Caco-2 (cell line): ENCODE measurements at regions not wholly inside any gene's neighbourhood (a gene's known extent, or its start where the extent isn't known, plus 50 kb on each side); places are given as distances from the start of the nearest gene placed in this dataset.
"Not testable (repeated sequence)": the region's sequence is repeated elsewhere in the genome, so short reads cannot be mapped to it uniquely, and the experiment has no call there.

Experiments
- BruUV-seq: library from RNA; stranded (reverse); fragments of 400-500 nt; replicated peaks from 2 replicates; lab custom pipeline; 2021; lab: Mats Ljungman, UMichigan
- CTCF ChIA-PET: fragments of 300-600 bp; sonication (Branson Sonifier 250); formaldehyde crosslinking; loops from one replicate; lab custom pipeline; 2022; ENCODE audit warnings: antibody characterized with exemption; lab: Charles Lee
- POLR2A ChIA-PET: fragments of 300-600 bp; sonication (Branson Sonifier 250); formaldehyde crosslinking; loops from one replicate; lab custom pipeline; 2022; ENCODE audit warnings: antibody characterized with exemption; lab: Charles Lee
- DNase-seq, 2 experiments: peaks; one replicate each; pipeline versions ENCODE4 v3.0.0 to v3.0.0-alpha.2; 2020 to 2022
- H3K27me3 ChIP-seq: replicated peaks from 2 replicates; pipeline ENCODE4 v1.6.0; 2011; ENCODE audit warnings: low read length; ENCODE audit not compliant: control insufficient read depth, insufficient read depth
- H3K36me3 ChIP-seq: 2 replicates; pipeline ENCODE4 v1.5.1; 2011; ENCODE audit warnings: low read length; ENCODE audit not compliant: control insufficient read depth, insufficient read depth
- H3K4me1 ChIP-seq: fragments of 250-450 bp; sonication (Bioruptor Pico); 2 replicates; pipeline ENCODE4 v1.5.1; 2020; ENCODE audit warnings: mild to moderate bottlenecking
- H3K4me3 ChIP-seq: 2 replicates; pipeline ENCODE4 v1.5.1; 2011; ENCODE audit warnings: low read depth, mild to moderate bottlenecking, control low read depth, low read length
- H3K9me3 ChIP-seq: fragments of 250-450 bp; sonication (Bioruptor Pico); 2 replicates; pipeline ENCODE4 v1.5.1; 2020; ENCODE audit warnings: mild to moderate bottlenecking, moderate library complexity
- H3K27ac Mint-ChIP-seq: one replicate; pipeline ENCODE4 v1.8.0; 2022; ENCODE audit warnings: mixed read lengths; ENCODE audit not compliant: unreplicated experiment
- H3K27me3 Mint-ChIP-seq: one replicate; pipeline ENCODE4 v1.8.0; 2022; ENCODE audit warnings: mixed read lengths; ENCODE audit not compliant: insufficient read depth, unreplicated experiment
- H3K36me3 Mint-ChIP-seq: one replicate; pipeline ENCODE4 v1.8.0; 2022; ENCODE audit warnings: mild to moderate bottlenecking, mixed read lengths; ENCODE audit not compliant: insufficient read depth, unreplicated experiment
- H3K4me1 Mint-ChIP-seq: one replicate; pipeline ENCODE4 v1.8.0; 2022; ENCODE audit warnings: low read depth, mixed read lengths; ENCODE audit not compliant: unreplicated experiment
- H3K4me3 Mint-ChIP-seq: one replicate; pipeline ENCODE4 v1.8.0; 2022; ENCODE audit warnings: mild to moderate bottlenecking, moderate library complexity, mixed read lengths; ENCODE audit not compliant: unreplicated experiment
- H3K9me3 Mint-ChIP-seq: one replicate; pipeline ENCODE4 v1.8.0; 2022; ENCODE audit warnings: mixed read lengths; ENCODE audit not compliant: unreplicated experiment
- intact Hi-C: fragments of 100-400 bp; cut with micrococcal nuclease; formaldehyde crosslinking; loops from one replicate; pipeline ENCODE4 v1.10.0; 2022; ENCODE audit not compliant: unreplicated experiment
- TF ChIP-seq, protein P1 (sequence below), 2 experiments: fragments of 200-600 bp in 1 of 2; IDR thresholded peaks; 1 replicate in 1 of 2; 2 replicates in 1 of 2; pipeline versions ENCODE4 v1.5.1 to v1.8.0; 2011 to 2022; ENCODE audit warnings: antibody characterized with exemption in 1 of 2, control low read depth in 1 of 2, inconsistent platforms in 1 of 2, low read depth in 1 of 2, low read length in 1 of 2, mild to moderate bottlenecking in 1 of 2, moderate library complexity in 1 of 2; ENCODE audit not compliant: insufficient read depth in 1 of 2, severe bottlenecking in 1 of 2, unreplicated experiment in 1 of 2

DNA sequence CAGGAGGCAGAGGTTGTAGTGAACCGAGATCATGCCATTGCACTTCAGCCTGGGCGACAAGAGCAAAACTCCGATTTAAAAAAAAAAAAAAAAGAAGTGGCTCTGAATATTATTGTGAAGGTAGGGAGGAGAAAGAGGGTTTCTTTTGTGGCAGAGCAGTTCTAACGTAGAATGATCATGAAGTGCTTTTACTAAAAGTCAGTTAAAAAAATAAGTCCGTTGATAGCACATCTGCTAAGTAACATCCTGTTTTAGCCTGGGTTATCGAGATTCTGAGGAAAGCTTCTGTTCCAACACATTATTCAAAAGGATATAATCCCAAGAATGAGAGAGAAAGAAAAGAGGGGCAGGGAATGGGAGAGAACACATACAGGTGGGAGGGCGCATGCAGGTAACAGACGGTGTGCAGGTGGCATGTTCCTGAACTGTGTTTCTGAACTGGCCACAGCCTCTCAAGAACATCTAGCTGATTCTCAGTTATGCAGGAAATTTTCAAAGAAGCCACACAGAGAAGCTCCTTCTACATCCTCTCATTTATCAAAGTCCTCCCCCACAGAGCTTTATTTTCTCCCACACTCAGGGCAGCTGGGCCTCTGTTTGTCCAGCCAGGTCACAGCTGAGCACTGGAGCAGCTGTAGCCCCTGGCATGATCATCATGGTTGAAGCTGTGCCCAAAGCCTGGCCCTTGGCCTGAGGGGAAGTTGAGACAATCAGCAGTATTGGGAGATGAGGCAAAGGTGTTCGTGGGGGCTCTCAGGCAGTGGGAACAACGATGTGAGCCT, 342.3 kb downstream of the ZNF674 start:
- no peaks in the 10 kb centered on the region for H3K36me3 Mint-ChIP-seq
- H3K36me3 ChIP-seq = no peaks in the 10 kb centered on the region; the same call in 1 of the 2 replicates
- ChIA-PET POLR2A (no interaction called here), CTCF (no interaction called here)
- DNase-seq = no peak
- H3K4me1 ChIP-seq = peaks cover 11% of the 10 kb centered on the region; the same call in 1 of the 2 replicates
- no peaks in the 10 kb centered on the region for H3K27me3 ChIP-seq
- no peaks in the 10 kb centered on the region for H3K27me3 Mint-ChIP-seq
- no peaks in the 10 kb centered on the region for H3K9me3 Mint-ChIP-seq
- no peak overlapping the region for H3K27ac Mint-ChIP-seq
- TF ChIP-seq, protein P1, sequence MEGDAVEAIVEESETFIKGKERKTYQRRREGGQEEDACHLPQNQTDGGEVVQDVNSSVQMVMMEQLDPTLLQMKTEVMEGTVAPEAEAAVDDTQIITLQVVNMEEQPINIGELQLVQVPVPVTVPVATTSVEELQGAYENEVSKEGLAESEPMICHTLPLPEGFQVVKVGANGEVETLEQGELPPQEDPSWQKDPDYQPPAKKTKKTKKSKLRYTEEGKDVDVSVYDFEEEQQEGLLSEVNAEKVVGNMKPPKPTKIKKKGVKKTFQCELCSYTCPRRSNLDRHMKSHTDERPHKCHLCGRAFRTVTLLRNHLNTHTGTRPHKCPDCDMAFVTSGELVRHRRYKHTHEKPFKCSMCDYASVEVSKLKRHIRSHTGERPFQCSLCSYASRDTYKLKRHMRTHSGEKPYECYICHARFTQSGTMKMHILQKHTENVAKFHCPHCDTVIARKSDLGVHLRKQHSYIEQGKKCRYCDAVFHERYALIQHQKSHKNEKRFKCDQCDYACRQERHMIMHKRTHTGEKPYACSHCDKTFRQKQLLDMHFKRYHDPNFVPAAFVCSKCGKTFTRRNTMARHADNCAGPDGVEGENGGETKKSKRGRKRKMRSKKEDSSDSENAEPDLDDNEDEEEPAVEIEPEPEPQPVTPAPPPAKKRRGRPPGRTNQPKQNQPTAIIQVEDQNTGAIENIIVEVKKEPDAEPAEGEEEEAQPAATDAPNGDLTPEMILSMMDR (IDR thresholded peaks at IDR 0.05; ENCODE audit: insufficient read depth in 1 of 2, low read depth in 1 of 2, low read length in 1 of 2, severe bottlenecking in 1 of 2, unreplicated experiment in 1 of 2) = no peak
- H3K4me3 ChIP-seq = no peak overlapping the region
- intact Hi-C loops = no loop called here
- peaks cover 12% of the 10 kb centered on the region for H3K4me1 Mint-ChIP-seq
- no peak overlapping the region for H3K4me3 Mint-ChIP-seq
- no TSS peak for BruUV-seq
- no peaks in the 10 kb centered on the region for H3K9me3 ChIP-seq

DNA sequence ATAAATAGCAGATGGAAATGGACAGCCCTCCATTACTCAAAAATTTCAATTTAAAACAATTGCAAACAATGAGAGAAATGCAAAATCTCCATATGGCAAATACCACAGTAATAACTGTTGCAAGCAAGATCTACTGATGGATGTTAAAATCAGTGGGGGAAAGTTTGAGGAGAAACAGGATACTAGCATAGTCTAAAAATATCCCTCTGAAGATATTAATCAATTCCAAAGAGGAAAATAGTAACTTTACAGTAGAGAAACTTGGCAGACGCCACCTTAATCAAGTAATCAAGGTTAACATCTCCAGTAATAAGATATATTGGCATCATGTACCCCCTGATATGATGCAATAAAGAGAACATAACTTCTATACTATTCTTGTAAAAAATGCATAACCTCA, 344.8 kb downstream of the ZNF674 start:
- ChIA-PET POLR2A (no interaction called here), CTCF (no interaction called here)
- intact Hi-C loops = no loop called here
- Mint-ChIP-seq H3K36me3 (no peaks in the 10 kb centered on the region), H3K4me3 (no peak overlapping the region), H3K4me1 (peaks cover 12% of the 10 kb centered on the region), H3K27ac (no peak overlapping the region), H3K9me3 (no peaks in the 10 kb centered on the region), H3K27me3 (no peaks in the 10 kb centered on the region)
- Histone ChIP-seq H3K4me3 (no peak overlapping the region), H3K9me3 (no peaks in the 10 kb centered on the region; the same call in 1 of the 2 replicates), H3K4me1 (0 out of 2 replicates have a peak, but pooled peaks cover 8% of the 10 kb centered on the region), H3K27me3 (no peaks in the 10 kb centered on the region), H3K36me3 (no peaks in the 10 kb centered on the region; the same call in 1 of the 2 replicates)
- no peak for DNase-seq
- no TSS peak for BruUV-seq
- TF ChIP-seq, protein P1 (IDR thresholded peaks at IDR 0.05; ENCODE audit: insufficient read depth in 1 of 2, low read depth in 1 of 2, low read length in 1 of 2, severe bottlenecking in 1 of 2, unreplicated experiment in 1 of 2) = no peak

DNA sequence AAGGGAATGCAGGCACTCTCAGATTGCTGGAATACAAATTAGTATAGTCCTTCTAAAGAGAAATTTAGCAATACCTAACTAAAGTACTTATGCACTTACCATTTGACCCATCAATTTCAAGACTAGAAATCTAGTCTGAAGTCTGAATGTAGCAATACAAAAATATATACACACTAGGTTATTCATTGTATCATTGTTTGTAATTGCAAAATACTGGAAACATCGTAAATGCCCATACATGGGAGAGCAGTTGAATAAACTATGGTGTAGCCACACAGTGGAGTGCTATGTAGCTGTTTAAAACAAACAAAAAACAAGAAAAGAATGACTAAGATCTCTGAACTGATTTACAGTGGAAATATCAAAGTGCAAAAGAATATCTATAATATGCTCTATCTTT, 346.4 kb downstream of the ZNF674 start:
- no peaks in the 10 kb centered on the region for H3K4me1 ChIP-seq
- no peaks in the 10 kb centered on the region for H3K27me3 ChIP-seq
- Mint-ChIP-seq H3K9me3 (peaks cover 9% of the 10 kb centered on the region), H3K36me3 (peaks cover 4% of the 10 kb centered on the region), H3K27ac (no peak overlapping the region), H3K4me1 (peaks cover 6% of the 10 kb centered on the region), H3K4me3 (no peak overlapping the region), H3K27me3 (no peaks in the 10 kb centered on the region)
- intact Hi-C loops = no loop called here
- POLR2A ChIA-PET = no interaction called here
- no TSS peak for BruUV-seq
- CTCF ChIA-PET = no interaction called here
- no peak for DNase-seq
- TF ChIP-seq, protein P1 (IDR thresholded peaks at IDR 0.05; ENCODE audit: insufficient read depth in 1 of 2, low read depth in 1 of 2, low read length in 1 of 2, severe bottlenecking in 1 of 2, unreplicated experiment in 1 of 2) = no peak
- H3K4me3 ChIP-seq = no peak overlapping the region
- H3K9me3 ChIP-seq = no peaks in the 10 kb centered on the region; the same call in 1 of the 2 replicates
- H3K36me3 ChIP-seq = no peaks in the 10 kb centered on the region; the same call in 1 of the 2 replicates

DNA sequence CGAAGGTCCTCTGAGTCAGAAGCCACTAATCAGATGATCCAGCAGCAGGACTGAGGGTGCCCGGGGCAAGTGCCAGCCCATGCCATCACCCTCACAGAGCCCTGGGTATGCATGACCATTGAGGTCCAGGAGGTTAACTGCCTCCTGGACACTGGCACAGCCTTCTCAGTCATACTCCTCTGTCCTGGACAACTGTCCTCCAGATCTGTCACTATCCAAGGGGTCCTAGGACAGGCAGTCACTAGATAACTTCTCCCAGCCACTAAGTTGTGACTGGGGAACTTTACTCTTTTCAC, 358.5 kb downstream of the ZNF674 start:
- H3K27ac Mint-ChIP-seq, DNase-seq, H3K4me3 ChIP-seq, CTCF ChIA-PET, H3K36me3 ChIP-seq, H3K27me3 ChIP-seq, BruUV-seq, H3K27me3 Mint-ChIP-seq, H3K4me3 Mint-ChIP-seq, H3K36me3 Mint-ChIP-seq, intact Hi-C loops, POLR2A ChIA-PET, H3K9me3 ChIP-seq: not testable (repeated sequence)
- H3K4me1 ChIP-seq = peaks cover 17% of the 10 kb centered on the region
- H3K4me1 Mint-ChIP-seq = peaks cover 18% of the 10 kb centered on the region
- peaks cover 35% of the 10 kb centered on the region for H3K9me3 Mint-ChIP-seq
